Fibroblast of the aortic adventitia (primary cell): ENCODE measurements at regions not wholly inside any gene's neighbourhood (a gene's known extent, or its start where the extent isn't known, plus 50 kb on each side); places are given as distances from the start of the nearest gene placed in this dataset.

Experiments used
- DNase-seq: peaks from one replicate; pipeline ENCODE4 v3.0.0-alpha.2; 2010; ENCODE audit warnings: low read depth
- H3K4me3 ChIP-seq: 2 replicates; pipeline ENCODE4 v1.5.1; 2011; ENCODE audit warnings: low read depth, mild to moderate bottlenecking, control low read depth, low read length, moderate library complexity
- CTCF ChIP-seq: IDR thresholded peaks from 2 replicates; pipeline ENCODE4 v1.5.1; 2011; ENCODE audit warnings: mild to moderate bottlenecking, low read length, control low read depth, inconsistent platforms; ENCODE audit not compliant: insufficient read depth

- TF ChIP-seq CTCF: no peak
- no peak overlapping the region for H3K4me3 ChIP-seq
- DNase-seq: no peak
These were observed 57.0 kb downstream of the RASL11A start for GRCh38 chr13:27327633-27328032.

GRCh38 chr13:27329210-27329609 is 58.6 kb downstream of the RASL11A start:
- TF ChIP-seq CTCF: no peak
- DNase-seq: no peak
- H3K4me3 ChIP-seq: no peak overlapping the region

GRCh38 chr13:27334774-27335435 is 64.3 kb downstream of the RASL11A start:
- TF ChIP-seq CTCF: no peak
- no peak overlapping the region for H3K4me3 ChIP-seq
- peak; percentile 44 for DNase-seq

- TF ChIP-seq CTCF: no peak
- H3K4me3 ChIP-seq: no peak overlapping the region
- peak; percentile 61 for DNase-seq
These were observed 65.5 kb downstream of the RASL11A start for GRCh38 chr13:27336014-27336673.

GRCh38 chr13:27338207-27338606 is 67.6 kb downstream of the RASL11A start:
- no peak overlapping the region for H3K4me3 ChIP-seq
- no peak for DNase-seq
- no peak for TF ChIP-seq CTCF

GRCh38 chr13:27338816-27339215 is 68.2 kb downstream of the RASL11A start:
- H3K4me3 ChIP-seq: no peak overlapping the region
- DNase-seq: no peak
- TF ChIP-seq CTCF: peak; percentile 43
